AG08395 (cell line): ENCODE measurements at regions not wholly inside any gene's neighbourhood (a gene's known extent, or its start where the extent isn't known, plus 50 kb on each side); places are given as distances from the start of the nearest gene placed in this dataset.
"Not testable (repeated sequence)": the region's sequence is repeated elsewhere in the genome, so short reads cannot be mapped to it uniquely, and the experiment has no call there.

ENCODE experiments used
- DNase-seq: peaks from one replicate; pipeline ENCODE4 v3.0.0; 2012; ENCODE audit warnings: mixed read lengths, low spot score

GRCh38 chr6:57708061-57708460 is 390.6 kb downstream of the PRIM2 start:
- DNase-seq, result peak; percentile 5

GRCh38 chr6:57722546-57722945 is 405.1 kb downstream of the PRIM2 start:
- DNase-seq, result not testable (repeated sequence)

- DNase-seq, result not testable (repeated sequence)
These were observed 406.5 kb downstream of the PRIM2 start for GRCh38 chr6:57723815-57724401.

GRCh38 chr6:57729407-57729806 is 412.0 kb downstream of the PRIM2 start:
- not testable (repeated sequence) for DNase-seq

GRCh38 chr6:57730726-57731125 is 413.3 kb downstream of the PRIM2 start:
- not testable (repeated sequence) for DNase-seq

- not testable (repeated sequence) for DNase-seq
These were observed 430.3 kb downstream of the PRIM2 start for GRCh38 chr6:57747716-57748115.

- not testable (repeated sequence) for DNase-seq
These were observed 442.4 kb downstream of the PRIM2 start for GRCh38 chr6:57759850-57760249.

GRCh38 chr6:57792720-57793397 is 475.4 kb downstream of the PRIM2 start:
- not testable (repeated sequence) for DNase-seq

- DNase-seq, result not testable (repeated sequence)
These were observed 475.9 kb downstream of the PRIM2 start for GRCh38 chr6:57793398-57793762.

GRCh38 chr6:57799703-57800479 is 482.5 kb downstream of the PRIM2 start:
- DNase-seq, result not testable (repeated sequence)

GRCh38 chr6:57808581-57808980 is 491.2 kb downstream of the PRIM2 start:
- DNase-seq, result peak; percentile 3

GRCh38 chr6:57809454-57809853 is 492.0 kb downstream of the PRIM2 start:
- not testable (repeated sequence) for DNase-seq

GRCh38 chr6:57813271-57814075 is 496.0 kb downstream of the PRIM2 start:
- DNase-seq, result not testable (repeated sequence)

GRCh38 chr6:57815826-57816225 is 498.4 kb downstream of the PRIM2 start:
- not testable (repeated sequence) for DNase-seq

- not testable (repeated sequence) for DNase-seq
These were observed 503.9 kb downstream of the PRIM2 start for GRCh38 chr6:57821325-57821724.

GRCh38 chr6:57822448-57822847 is 505.0 kb downstream of the PRIM2 start:
- not testable (repeated sequence) for DNase-seq

- DNase-seq, result no peak
These were observed 505.5 kb downstream of the PRIM2 start for GRCh38 chr6:57822896-57823358.

GRCh38 chr6:57837622-57838209 is 520.3 kb downstream of the PRIM2 start:
- DNase-seq, result not testable (repeated sequence)

GRCh38 chr6:57841551-57841950 is 524.1 kb downstream of the PRIM2 start:
- not testable (repeated sequence) for DNase-seq

GRCh38 chr6:57853745-57854407 is 536.4 kb downstream of the PRIM2 start:
- peak; percentile 8 for DNase-seq
